ENCODE measurements at regions not wholly inside any gene's neighbourhood (a gene's known extent, or its start where the extent isn't known, plus 50 kb on each side); places are given as distances from the start of the nearest gene placed in this dataset.

GRCh38 chr2:40851661-40852060 is 399.8 kb upstream of the SLC8A1 start:
- Histone ChIP-seq H3K27me3 (ENCODE audit: control insufficient read depth in 2 of 2, insufficient read depth in 2 of 2, low read length in 2 of 2) (no peaks in the 10 kb centered on the region), H3K4me3 (replicated peaks in 1 of 3; ENCODE audit: low read depth in 2 of 3, low read length in 3 of 3) (no peak overlapping the region), H3K36me3 (replicated peaks in 1 of 2; ENCODE audit: control insufficient read depth in 1 of 2, insufficient read depth in 2 of 2, low read length in 2 of 2) (no peaks in the 10 kb centered on the region), H3K79me2 (ENCODE audit: insufficient read depth, low read length) (no peaks in the 10 kb centered on the region), H3K27ac (ENCODE audit: low read depth in 1 of 2, low read length in 2 of 2) (no peak overlapping the region), H4K20me1 (ENCODE audit: insufficient read depth, low read length) (no peaks in the 10 kb centered on the region), H2AFZ (ENCODE audit: insufficient read depth, low read depth, low read length, poor library complexity, severe bottlenecking) (no peak overlapping the region), H3K4me2 (replicated peaks; ENCODE audit: extremely low read depth, low read length, poor library complexity, severe bottlenecking) (no peak overlapping the region), H3K9me3 (replicated peaks in 1 of 2; ENCODE audit: control insufficient read depth in 1 of 2, insufficient read depth in 1 of 2, low read length in 2 of 2) (no peaks in the 10 kb centered on the region), H3K9ac (ENCODE audit: insufficient read depth, low read length, poor library complexity, severe bottlenecking) (no peak overlapping the region), H3K4me1 (ENCODE audit: control insufficient read depth in 1 of 2, insufficient read depth in 2 of 2, low read length in 2 of 2) (no peaks in the 10 kb centered on the region)
- Mint-ChIP-seq H3K36me3 (no peaks in the 10 kb centered on the region), H3K27me3 (ENCODE audit: low read depth in 3 of 3) (peaks cover 0 to 1% (median 0%) of the 10 kb centered on the region in 3 donors), H3K4me3 (no peak overlapping the region), H3K9me3 (peaks cover 0 to 6% (median 4%) of the 10 kb centered on the region in 7 donors), H3K4me1 (no peaks in the 10 kb centered on the region), H3K27ac (no peak overlapping the region)
- no peak for DNase-seq
- TF ChIP-seq CTCF (IDR thresholded peaks at IDR 0.05) = no peak
- intact Hi-C loops (cut with micrococcal nuclease) = no loop called here

GRCh38 chr2:40859617-40860016 is 407.7 kb upstream of the SLC8A1 start:
- H3K4me3 ChIP-seq (replicated peaks in 1 of 3; ENCODE audit: low read depth in 2 of 3, low read length in 3 of 3) = no peak overlapping the region
- H3K9me3 ChIP-seq (replicated peaks in 1 of 2; ENCODE audit: control insufficient read depth in 1 of 2, insufficient read depth in 1 of 2, low read length in 2 of 2) = no peaks in the 10 kb centered on the region
- H3K36me3 ChIP-seq (replicated peaks in 1 of 2; ENCODE audit: control insufficient read depth in 1 of 2, insufficient read depth in 2 of 2, low read length in 2 of 2) = no peaks in the 10 kb centered on the region
- H3K9me3 Mint-ChIP-seq = peaks cover 0 to 8% (median 3%) of the 10 kb centered on the region in 7 donors
- H3K9ac ChIP-seq (ENCODE audit: insufficient read depth, low read length, poor library complexity, severe bottlenecking) = no peak overlapping the region
- intact Hi-C loops (cut with micrococcal nuclease) = no loop called here
- no peaks in the 10 kb centered on the region for H4K20me1 ChIP-seq (ENCODE audit: insufficient read depth, low read length)
- H3K79me2 ChIP-seq (ENCODE audit: insufficient read depth, low read length) = no peaks in the 10 kb centered on the region
- H3K4me2 ChIP-seq (replicated peaks; ENCODE audit: extremely low read depth, low read length, poor library complexity, severe bottlenecking) = no peak overlapping the region
- H3K4me1 ChIP-seq (ENCODE audit: control insufficient read depth in 1 of 2, insufficient read depth in 2 of 2, low read length in 2 of 2) = no peaks in the 10 kb centered on the region
- no peaks in the 10 kb centered on the region for H3K27me3 Mint-ChIP-seq (ENCODE audit: low read depth in 3 of 3)
- H3K27me3 ChIP-seq (ENCODE audit: control insufficient read depth in 2 of 2, insufficient read depth in 2 of 2, low read length in 2 of 2) = no peaks in the 10 kb centered on the region
- TF ChIP-seq CTCF (IDR thresholded peaks at IDR 0.05) = no peak
- no peak overlapping the region for H3K27ac Mint-ChIP-seq
- no peaks in the 10 kb centered on the region for H3K36me3 Mint-ChIP-seq
- DNase-seq = no peak
- H2AFZ ChIP-seq (ENCODE audit: insufficient read depth, low read depth, low read length, poor library complexity, severe bottlenecking) = no peak overlapping the region
- no peaks in the 10 kb centered on the region for H3K4me1 Mint-ChIP-seq
- WGBS (ENCODE audit: insufficient coverage) = no CpG with 5 or more reads among the region's 1 CpG
- no peak overlapping the region for H3K27ac ChIP-seq (ENCODE audit: low read depth in 1 of 2, low read length in 2 of 2)
- H3K4me3 Mint-ChIP-seq = no peak overlapping the region
